GM23338 (cell line): ENCODE measurements at regions not wholly inside any gene's neighbourhood (a gene's known extent, or its start where the extent isn't known, plus 50 kb on each side); places are given as distances from the start of the nearest gene placed in this dataset.

Experiments
- ATAC-seq: fragments of 200-7000 bp; cut with Tn5 transposase; 3 replicates; pipeline ENCODE4 v1.9.1; 2020
- DNase-seq: peaks from one replicate; pipeline ENCODE4 v3.0.0-alpha.2; 2015; ENCODE audit warnings: low spot score
- H2AFZ ChIP-seq: fragments of 200-600 bp; sonication (generic); 2 replicates; pipeline ENCODE4 v1.8.0; 2016; ENCODE audit warnings: antibody characterized with exemption, mild to moderate bottlenecking, moderate library complexity
- H3F3A ChIP-seq: fragments of 200-600 bp; sonication (generic); replicated peaks from 2 replicates; pipeline ENCODE4 v1.8.0; 2017; ENCODE audit warnings: antibody characterized with exemption, mixed run types, low read depth
- H3K27ac ChIP-seq: fragments of 200-600 bp; sonication (generic); 2 replicates; pipeline ENCODE4 v1.6.1; 2016; ENCODE audit warnings: low read depth
- H3K27me3 ChIP-seq: fragments of 200-600 bp; sonication (generic); 2 replicates; pipeline ENCODE4 v1.8.0; 2016; ENCODE audit warnings: mild to moderate bottlenecking, mixed run types, moderate library complexity; ENCODE audit not compliant: insufficient read depth
- H3K36me3 ChIP-seq: fragments of 200-600 bp; sonication (generic); 2 replicates; pipeline ENCODE4 v1.8.0; 2016; ENCODE audit warnings: mild to moderate bottlenecking; ENCODE audit not compliant: insufficient read depth
- H3K4me1 ChIP-seq: fragments of 200-600 bp; sonication (generic); 2 replicates; pipeline ENCODE4 v1.8.0; 2016; ENCODE audit warnings: mild to moderate bottlenecking, moderate library complexity; ENCODE audit not compliant: insufficient read depth
- H3K4me2 ChIP-seq: fragments of 200-600 bp; sonication (generic); 2 replicates; pipeline ENCODE4 v1.7.1; 2017; ENCODE audit warnings: mixed run types
- H3K4me3 ChIP-seq: fragments of 200-600 bp; sonication (generic); 2 replicates; pipeline ENCODE4 v1.6.1; 2016; ENCODE audit warnings: mixed run types
- H3K79me2 ChIP-seq: fragments of 200-600 bp; sonication (generic); replicated peaks from 2 replicates; pipeline ENCODE4 v1.8.0; 2017; ENCODE audit warnings: mild to moderate bottlenecking; ENCODE audit not compliant: insufficient read depth
- H3K9me2 ChIP-seq: fragments of 200-600 bp; sonication (generic); 2 replicates; pipeline ENCODE4 v1.8.0; 2017; ENCODE audit not compliant: insufficient read depth
- H4K20me1 ChIP-seq: fragments of 200-600 bp; sonication (generic); replicated peaks from 2 replicates; pipeline ENCODE4 v1.8.0; 2017; ENCODE audit warnings: mild to moderate bottlenecking; ENCODE audit not compliant: insufficient read depth
- H3K27ac Mint-ChIP-seq: 2 replicates; pipeline ENCODE4 v1.8.0; 2020; ENCODE audit warnings: inconsistent platforms, mild to moderate bottlenecking, moderate library complexity, mixed read lengths
- H3K27me3 Mint-ChIP-seq: 3 replicates; pipeline ENCODE4 v1.8.0; 2022; ENCODE audit warnings: low read depth, mild to moderate bottlenecking, moderate library complexity, mixed read lengths, inconsistent platforms; ENCODE audit not compliant: insufficient read depth, poor library complexity
- H3K36me3 Mint-ChIP-seq: 3 replicates; pipeline ENCODE4 v1.8.0; 2021; ENCODE audit warnings: low read depth, mild to moderate bottlenecking, inconsistent platforms, moderate library complexity, mixed read lengths
- H3K4me1 Mint-ChIP-seq: 3 replicates; pipeline ENCODE4 v1.8.0; 2020; ENCODE audit warnings: mild to moderate bottlenecking, inconsistent platforms, mixed read lengths
- H3K4me3 Mint-ChIP-seq: 3 replicates; pipeline ENCODE4 v1.8.0; 2021; ENCODE audit warnings: moderate library complexity, mild to moderate bottlenecking, inconsistent platforms, mixed read lengths
- H3K9me3 Mint-ChIP-seq: 3 replicates; pipeline ENCODE4 v1.8.0; 2020; ENCODE audit warnings: moderate library complexity, mild to moderate bottlenecking, inconsistent platforms, mixed read lengths
- CREB1 ChIP-seq: fragments of 250-450 bp; sonication (Bioruptor Pico); IDR thresholded peaks from 2 replicates; pipeline ENCODE4 v1.5.0; 2020; ENCODE audit warnings: low read depth, mild to moderate bottlenecking, moderate library complexity
- ETS1 ChIP-seq: IDR thresholded peaks from 2 replicates; pipeline ENCODE4 v1.6.1; 2016; ENCODE audit warnings: antibody characterized with exemption
- EZH2 ChIP-seq: fragments of 200-600 bp; sonication (generic); IDR thresholded peaks from one replicate; pipeline ENCODE4 v1.8.0; 2017; ENCODE audit warnings: antibody characterized with exemption, mild to moderate bottlenecking, low read depth; ENCODE audit not compliant: unreplicated experiment
- EZH2phosphoT487 ChIP-seq: fragments of 200-600 bp; sonication (generic); IDR thresholded peaks from one replicate; pipeline ENCODE4 v1.8.1; 2018; ENCODE audit warnings: antibody characterized with exemption; ENCODE audit not compliant: unreplicated experiment
- JUNB ChIP-seq: IDR thresholded peaks from one replicate; pipeline ENCODE4 v1.6.1; 2016; ENCODE audit warnings: antibody characterized with exemption; ENCODE audit not compliant: unreplicated experiment
- NANOG ChIP-seq: IDR thresholded peaks from 2 replicates; pipeline ENCODE4 v1.6.1; 2016; ENCODE audit warnings: antibody characterized with exemption, borderline replicate concordance
- POLR2AphosphoS5 ChIP-seq: IDR thresholded peaks from 2 replicates; pipeline ENCODE4 v1.6.1; 2016; ENCODE audit warnings: antibody characterized with exemption, low read depth
- STAT1 ChIP-seq: IDR thresholded peaks from one replicate; pipeline ENCODE4 v1.6.1; 2016; ENCODE audit warnings: antibody characterized with exemption; ENCODE audit not compliant: unreplicated experiment
- ZNF114 ChIP-seq: fragments of 250-450 bp; sonication (Bioruptor Pico); IDR thresholded peaks from 2 replicates; pipeline ENCODE4 v1.5.0; 2020; ENCODE audit warnings: mild to moderate bottlenecking, moderate library complexity
- ZNF331 ChIP-seq: fragments of 250-450 bp; sonication (Bioruptor Pico); IDR thresholded peaks from 2 replicates; pipeline ENCODE4 v1.5.0; 2020; ENCODE audit warnings: low read depth, mild to moderate bottlenecking, moderate library complexity
- TF ChIP-seq, protein P1 (sequence below): IDR thresholded peaks from one replicate; pipeline ENCODE4 v1.6.1; 2018; ENCODE audit warnings: antibody characterized with exemption; ENCODE audit not compliant: unreplicated experiment
- TF ChIP-seq, protein P2 (sequence below), 2 experiments: fragments of 200-600 bp in 1 of 2; sonication (generic) in 1 of 2; conservative IDR thresholded peaks; 2 replicates each; pipeline versions ENCODE4 v1.5.1 to v1.6.1; 2016 to 2017; ENCODE audit warnings: antibody characterized with exemption in 2 of 2, low read depth in 2 of 2, mild to moderate bottlenecking in 2 of 2, moderate library complexity in 1 of 2
- TF ChIP-seq, protein P3 (sequence below): fragments of 250-450 bp; sonication (Bioruptor Pico); IDR thresholded peaks from 2 replicates; pipeline ENCODE4 v1.5.0; 2020; ENCODE audit warnings: mild to moderate bottlenecking, moderate library complexity

DNA sequence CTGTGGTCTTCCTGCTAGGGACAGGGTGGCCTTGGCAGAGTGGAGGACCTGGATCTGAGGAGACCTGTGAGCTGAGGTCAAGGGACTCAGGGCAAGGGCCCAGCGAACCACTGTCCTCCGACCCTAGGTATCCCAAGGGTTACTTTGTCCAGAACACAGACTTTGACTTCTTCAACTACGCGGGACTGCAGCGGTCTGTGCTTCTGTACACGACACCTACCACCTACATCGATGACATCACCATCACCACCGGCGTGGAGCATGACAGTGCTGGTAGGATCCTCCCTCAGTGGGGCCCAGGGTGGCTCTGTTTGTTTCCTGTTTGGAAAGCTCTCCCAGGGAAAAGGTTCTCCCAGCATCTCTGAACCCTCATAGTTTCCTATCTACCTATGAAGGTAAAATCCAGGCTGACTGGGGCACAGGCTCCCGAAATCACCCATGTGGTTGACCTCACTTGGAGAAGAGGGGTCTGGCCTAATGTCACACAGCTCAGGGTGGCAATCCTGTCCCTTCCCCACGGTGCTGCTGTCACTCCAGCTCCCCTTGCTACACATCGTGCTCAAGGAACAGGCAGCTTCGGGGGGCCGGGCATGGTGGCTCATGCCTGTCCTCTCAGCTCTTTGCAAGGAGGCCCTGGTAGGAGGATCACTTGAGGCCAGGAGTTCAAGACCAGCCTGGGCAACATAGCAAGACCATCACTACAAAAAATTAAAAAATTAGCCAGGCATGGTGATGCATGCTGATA lies 57.6 kb downstream of the ZNF727 start:
- ATAC-seq: no peak

More for the DNA sequence above, 57.6 kb downstream of the ZNF727 start:
- Mint-ChIP-seq H3K36me3 (peaks cover 23% of the 10 kb centered on the region), H3K27me3 (peaks cover 2% of the 10 kb centered on the region), H3K4me1 (no peaks in the 10 kb centered on the region), H3K9me3 (peaks cover 43% of the 10 kb centered on the region), H3K27ac (no peak overlapping the region), H3K4me3 (no peak overlapping the region)
- no peak overlapping the region for H2AFZ ChIP-seq
- H3F3A ChIP-seq: no peaks in the 10 kb centered on the region
- H3K27ac ChIP-seq: no peak overlapping the region
- no peaks in the 10 kb centered on the region for H3K27me3 ChIP-seq
- no peaks in the 10 kb centered on the region for H3K4me1 ChIP-seq
- H4K20me1 ChIP-seq: no peaks in the 10 kb centered on the region
- TF ChIP-seq EZH2: no peak
- TF ChIP-seq, protein P1, sequence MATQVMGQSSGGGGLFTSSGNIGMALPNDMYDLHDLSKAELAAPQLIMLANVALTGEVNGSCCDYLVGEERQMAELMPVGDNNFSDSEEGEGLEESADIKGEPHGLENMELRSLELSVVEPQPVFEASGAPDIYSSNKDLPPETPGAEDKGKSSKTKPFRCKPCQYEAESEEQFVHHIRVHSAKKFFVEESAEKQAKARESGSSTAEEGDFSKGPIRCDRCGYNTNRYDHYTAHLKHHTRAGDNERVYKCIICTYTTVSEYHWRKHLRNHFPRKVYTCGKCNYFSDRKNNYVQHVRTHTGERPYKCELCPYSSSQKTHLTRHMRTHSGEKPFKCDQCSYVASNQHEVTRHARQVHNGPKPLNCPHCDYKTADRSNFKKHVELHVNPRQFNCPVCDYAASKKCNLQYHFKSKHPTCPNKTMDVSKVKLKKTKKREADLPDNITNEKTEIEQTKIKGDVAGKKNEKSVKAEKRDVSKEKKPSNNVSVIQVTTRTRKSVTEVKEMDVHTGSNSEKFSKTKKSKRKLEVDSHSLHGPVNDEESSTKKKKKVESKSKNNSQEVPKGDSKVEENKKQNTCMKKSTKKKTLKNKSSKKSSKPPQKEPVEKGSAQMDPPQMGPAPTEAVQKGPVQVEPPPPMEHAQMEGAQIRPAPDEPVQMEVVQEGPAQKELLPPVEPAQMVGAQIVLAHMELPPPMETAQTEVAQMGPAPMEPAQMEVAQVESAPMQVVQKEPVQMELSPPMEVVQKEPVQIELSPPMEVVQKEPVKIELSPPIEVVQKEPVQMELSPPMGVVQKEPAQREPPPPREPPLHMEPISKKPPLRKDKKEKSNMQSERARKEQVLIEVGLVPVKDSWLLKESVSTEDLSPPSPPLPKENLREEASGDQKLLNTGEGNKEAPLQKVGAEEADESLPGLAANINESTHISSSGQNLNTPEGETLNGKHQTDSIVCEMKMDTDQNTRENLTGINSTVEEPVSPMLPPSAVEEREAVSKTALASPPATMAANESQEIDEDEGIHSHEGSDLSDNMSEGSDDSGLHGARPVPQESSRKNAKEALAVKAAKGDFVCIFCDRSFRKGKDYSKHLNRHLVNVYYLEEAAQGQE: no peak
- no peak for TF ChIP-seq JUNB
- no peak for TF ChIP-seq CREB1
- no peak for TF ChIP-seq ZNF331
- no peak for TF ChIP-seq NANOG
- TF ChIP-seq, protein P2, sequence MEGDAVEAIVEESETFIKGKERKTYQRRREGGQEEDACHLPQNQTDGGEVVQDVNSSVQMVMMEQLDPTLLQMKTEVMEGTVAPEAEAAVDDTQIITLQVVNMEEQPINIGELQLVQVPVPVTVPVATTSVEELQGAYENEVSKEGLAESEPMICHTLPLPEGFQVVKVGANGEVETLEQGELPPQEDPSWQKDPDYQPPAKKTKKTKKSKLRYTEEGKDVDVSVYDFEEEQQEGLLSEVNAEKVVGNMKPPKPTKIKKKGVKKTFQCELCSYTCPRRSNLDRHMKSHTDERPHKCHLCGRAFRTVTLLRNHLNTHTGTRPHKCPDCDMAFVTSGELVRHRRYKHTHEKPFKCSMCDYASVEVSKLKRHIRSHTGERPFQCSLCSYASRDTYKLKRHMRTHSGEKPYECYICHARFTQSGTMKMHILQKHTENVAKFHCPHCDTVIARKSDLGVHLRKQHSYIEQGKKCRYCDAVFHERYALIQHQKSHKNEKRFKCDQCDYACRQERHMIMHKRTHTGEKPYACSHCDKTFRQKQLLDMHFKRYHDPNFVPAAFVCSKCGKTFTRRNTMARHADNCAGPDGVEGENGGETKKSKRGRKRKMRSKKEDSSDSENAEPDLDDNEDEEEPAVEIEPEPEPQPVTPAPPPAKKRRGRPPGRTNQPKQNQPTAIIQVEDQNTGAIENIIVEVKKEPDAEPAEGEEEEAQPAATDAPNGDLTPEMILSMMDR (conservative IDR thresholded peaks at IDR 0.05; ENCODE audit: low read depth in 2 of 2): no peak
- TF ChIP-seq EZH2phosphoT487: no peak
- TF ChIP-seq, protein P3, sequence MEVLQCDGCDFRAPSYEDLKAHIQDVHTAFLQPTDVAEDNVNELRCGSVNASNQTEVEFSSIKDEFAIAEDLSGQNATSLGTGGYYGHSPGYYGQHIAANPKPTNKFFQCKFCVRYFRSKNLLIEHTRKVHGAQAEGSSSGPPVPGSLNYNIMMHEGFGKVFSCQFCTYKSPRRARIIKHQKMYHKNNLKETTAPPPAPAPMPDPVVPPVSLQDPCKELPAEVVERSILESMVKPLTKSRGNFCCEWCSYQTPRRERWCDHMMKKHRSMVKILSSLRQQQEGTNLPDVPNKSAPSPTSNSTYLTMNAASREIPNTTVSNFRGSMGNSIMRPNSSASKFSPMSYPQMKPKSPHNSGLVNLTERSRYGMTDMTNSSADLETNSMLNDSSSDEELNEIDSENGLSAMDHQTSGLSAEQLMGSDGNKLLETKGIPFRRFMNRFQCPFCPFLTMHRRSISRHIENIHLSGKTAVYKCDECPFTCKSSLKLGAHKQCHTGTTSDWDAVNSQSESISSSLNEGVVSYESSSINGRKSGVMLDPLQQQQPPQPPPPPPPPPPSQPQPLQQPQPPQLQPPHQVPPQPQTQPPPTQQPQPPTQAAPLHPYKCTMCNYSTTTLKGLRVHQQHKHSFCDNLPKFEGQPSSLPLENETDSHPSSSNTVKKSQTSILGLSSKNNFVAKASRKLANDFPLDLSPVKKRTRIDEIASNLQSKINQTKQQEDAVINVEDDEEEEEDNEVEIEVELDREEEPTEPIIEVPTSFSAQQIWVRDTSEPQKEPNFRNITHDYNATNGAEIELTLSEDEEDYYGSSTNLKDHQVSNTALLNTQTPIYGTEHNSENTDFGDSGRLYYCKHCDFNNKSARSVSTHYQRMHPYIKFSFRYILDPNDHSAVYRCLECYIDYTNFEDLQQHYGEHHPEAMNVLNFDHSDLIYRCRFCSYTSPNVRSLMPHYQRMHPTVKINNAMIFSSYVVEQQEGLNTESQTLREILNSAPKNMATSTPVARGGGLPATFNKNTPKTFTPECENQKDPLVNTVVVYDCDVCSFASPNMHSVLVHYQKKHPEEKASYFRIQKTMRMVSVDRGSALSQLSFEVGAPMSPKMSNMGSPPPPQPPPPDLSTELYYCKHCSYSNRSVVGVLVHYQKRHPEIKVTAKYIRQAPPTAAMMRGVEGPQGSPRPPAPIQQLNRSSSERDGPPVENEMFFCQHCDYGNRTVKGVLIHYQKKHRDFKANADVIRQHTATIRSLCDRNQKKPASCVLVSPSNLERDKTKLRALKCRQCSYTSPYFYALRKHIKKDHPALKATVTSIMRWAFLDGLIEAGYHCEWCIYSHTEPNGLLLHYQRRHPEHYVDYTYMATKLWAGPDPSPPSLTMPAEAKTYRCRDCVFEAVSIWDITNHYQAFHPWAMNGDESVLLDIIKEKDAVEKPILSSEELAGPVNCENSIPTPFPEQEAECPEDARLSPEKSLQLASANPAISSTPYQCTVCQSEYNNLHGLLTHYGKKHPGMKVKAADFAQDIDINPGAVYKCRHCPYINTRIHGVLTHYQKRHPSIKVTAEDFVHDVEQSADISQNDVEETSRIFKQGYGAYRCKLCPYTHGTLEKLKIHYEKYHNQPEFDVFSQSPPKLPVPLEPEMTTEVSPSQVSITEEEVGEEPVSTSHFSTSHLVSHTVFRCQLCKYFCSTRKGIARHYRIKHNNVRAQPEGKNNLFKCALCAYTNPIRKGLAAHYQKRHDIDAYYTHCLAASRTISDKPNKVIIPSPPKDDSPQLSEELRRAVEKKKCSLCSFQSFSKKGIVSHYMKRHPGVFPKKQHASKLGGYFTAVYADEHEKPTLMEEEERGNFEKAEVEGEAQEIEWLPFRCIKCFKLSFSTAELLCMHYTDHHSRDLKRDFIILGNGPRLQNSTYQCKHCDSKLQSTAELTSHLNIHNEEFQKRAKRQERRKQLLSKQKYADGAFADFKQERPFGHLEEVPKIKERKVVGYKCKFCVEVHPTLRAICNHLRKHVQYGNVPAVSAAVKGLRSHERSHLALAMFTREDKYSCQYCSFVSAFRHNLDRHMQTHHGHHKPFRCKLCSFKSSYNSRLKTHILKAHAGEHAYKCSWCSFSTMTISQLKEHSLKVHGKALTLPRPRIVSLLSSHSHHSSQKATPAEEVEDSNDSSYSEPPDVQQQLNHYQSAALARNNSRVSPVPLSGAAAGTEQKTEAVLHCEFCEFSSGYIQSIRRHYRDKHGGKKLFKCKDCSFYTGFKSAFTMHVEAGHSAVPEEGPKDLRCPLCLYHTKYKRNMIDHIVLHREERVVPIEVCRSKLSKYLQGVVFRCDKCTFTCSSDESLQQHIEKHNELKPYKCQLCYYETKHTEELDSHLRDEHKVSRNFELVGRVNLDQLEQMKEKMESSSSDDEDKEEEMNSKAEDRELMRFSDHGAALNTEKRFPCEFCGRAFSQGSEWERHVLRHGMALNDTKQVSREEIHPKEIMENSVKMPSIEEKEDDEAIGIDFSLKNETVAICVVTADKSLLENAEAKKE (CRISPR knock-in tag): no peak
- TF ChIP-seq STAT1: no peak
- no peak for TF ChIP-seq ZNF114 (CRISPR knock-in tag)
- no peak for TF ChIP-seq POLR2AphosphoS5
- no peak for TF ChIP-seq ETS1
- no peak for DNase-seq
- H3K4me2 ChIP-seq: no peak overlapping the region
- H3K79me2 ChIP-seq: no peaks in the 10 kb centered on the region
- no peaks in the 10 kb centered on the region for H3K9me2 ChIP-seq
- no peak overlapping the region for H3K4me3 ChIP-seq
- no peaks in the 10 kb centered on the region for H3K36me3 ChIP-seq
